CD14-positive monocyte (primary cell): ENCODE measurements at regions not wholly inside any gene's neighbourhood (a gene's known extent, or its start where the extent isn't known, plus 50 kb on each side); places are given as distances from the start of the nearest gene placed in this dataset.

Experiments used
- DNase-seq, 3 donors: peaks; one replicate each; pipeline ENCODE4 v3.0.0-alpha.2; 2011 to 2022
- H2AFZ ChIP-seq: 2 replicates; pipeline ENCODE4 v1.6.0; 2012; ENCODE audit warnings: mild to moderate bottlenecking, low read depth, low read length, inconsistent platforms; ENCODE audit not compliant: insufficient read depth, poor library complexity, severe bottlenecking
- H3K27ac ChIP-seq, 2 donors: 1 replicate in 1 of 2; 2 replicates in 1 of 2; pipeline ENCODE4 v1.5.1; 2012 to 2013; ENCODE audit warnings: low read length in 2 of 2, control low read depth in 1 of 2, inconsistent platforms in 1 of 2, low read depth in 1 of 2, mild to moderate bottlenecking in 1 of 2
- H3K27me3 ChIP-seq, 2 donors: one replicate each; pipeline versions ENCODE4 v1.6.0 to v1.6.1; 2011 to 2013; ENCODE audit warnings: low read length in 2 of 2; ENCODE audit not compliant: control insufficient read depth in 2 of 2, insufficient read depth in 2 of 2
- H3K36me3 ChIP-seq, 2 donors: replicated peaks in 1 of 2; 1 replicate in 1 of 2; 2 replicates in 1 of 2; pipeline versions ENCODE4 v1.5.1 to v1.6.1; 2012 to 2013; ENCODE audit warnings: low read length in 2 of 2, control low read depth in 1 of 2, inconsistent platforms in 1 of 2, mild to moderate bottlenecking in 1 of 2; ENCODE audit not compliant: insufficient read depth in 2 of 2, control insufficient read depth in 1 of 2
- H3K4me1 ChIP-seq, 2 donors: 1 replicate in 1 of 2; 2 replicates in 1 of 2; pipeline versions ENCODE4 v1.5.1 to v1.6.1; 2012 to 2013; ENCODE audit warnings: low read length in 2 of 2, control low read depth in 1 of 2, inconsistent platforms in 1 of 2, mild to moderate bottlenecking in 1 of 2, moderate library complexity in 1 of 2; ENCODE audit not compliant: insufficient read depth in 2 of 2, control insufficient read depth in 1 of 2
- H3K4me2 ChIP-seq: replicated peaks from 2 replicates; pipeline ENCODE3; 2012; ENCODE audit warnings: low read length, moderate library complexity, mild to moderate bottlenecking; ENCODE audit not compliant: poor library complexity, severe bottlenecking; ENCODE audit errors: extremely low read depth
- H3K4me3 ChIP-seq, 3 experiments: fragments of 200-600 bp in 1 of 3; sonication (generic) in 1 of 3; replicated peaks in 1 of 3; 1 replicate in 2 of 3; 2 replicates in 1 of 3; pipeline ENCODE4 v1.5.1; 2011 to 2013; ENCODE audit warnings: low read length in 3 of 3, mild to moderate bottlenecking in 3 of 3, control low read depth in 2 of 3, low read depth in 2 of 3, inconsistent platforms in 1 of 3, moderate library complexity in 1 of 3
- H3K79me2 ChIP-seq: 2 replicates; pipeline ENCODE4 v1.6.0; 2012; ENCODE audit warnings: mild to moderate bottlenecking, control low read depth, inconsistent platforms, low read length, moderate library complexity; ENCODE audit not compliant: insufficient read depth
- H3K9ac ChIP-seq: 2 replicates; pipeline ENCODE4 v1.6.0; 2017; ENCODE audit warnings: low read length, mild to moderate bottlenecking; ENCODE audit not compliant: insufficient read depth, poor library complexity, severe bottlenecking
- H3K9me3 ChIP-seq, 2 donors: replicated peaks in 1 of 2; 1 replicate in 1 of 2; 2 replicates in 1 of 2; pipeline versions ENCODE4 v1.5.1 to v1.6.1; 2012 to 2013; ENCODE audit warnings: low read length in 2 of 2, control low read depth in 1 of 2; ENCODE audit not compliant: control insufficient read depth in 1 of 2, insufficient read depth in 1 of 2
- H4K20me1 ChIP-seq: 2 replicates; pipeline ENCODE4 v1.6.0; 2012; ENCODE audit warnings: mild to moderate bottlenecking, low read length, control low read depth, moderate library complexity; ENCODE audit not compliant: insufficient read depth
- H3K27ac Mint-ChIP-seq, 7 donors: one replicate each; pipeline ENCODE4 v1.8.0; 2020; ENCODE audit warnings: mild to moderate bottlenecking in 7 of 7, mixed read lengths in 7 of 7, moderate library complexity in 6 of 7, inconsistent platforms in 2 of 7
- H3K27me3 Mint-ChIP-seq, 3 donors: one replicate each; pipeline ENCODE4 v1.8.0; 2021 to 2022; ENCODE audit warnings: low read depth in 3 of 3, mild to moderate bottlenecking in 3 of 3, mixed read lengths in 3 of 3, moderate library complexity in 3 of 3, inconsistent platforms in 1 of 3
- H3K36me3 Mint-ChIP-seq, 2 donors: one replicate each; pipeline ENCODE4 v1.8.0; 2020; ENCODE audit warnings: mixed read lengths in 2 of 2, inconsistent platforms in 1 of 2, mild to moderate bottlenecking in 1 of 2
- H3K4me1 Mint-ChIP-seq: one replicate; pipeline ENCODE4 v1.8.0; 2020; ENCODE audit warnings: mild to moderate bottlenecking, mixed read lengths
- H3K4me3 Mint-ChIP-seq, 2 donors: one replicate each; pipeline ENCODE4 v1.8.0; 2020; ENCODE audit warnings: mild to moderate bottlenecking in 2 of 2, mixed read lengths in 2 of 2, moderate library complexity in 1 of 2
- H3K9me3 Mint-ChIP-seq, 7 donors: one replicate each; pipeline ENCODE4 v1.8.0; 2020 to 2022; ENCODE audit warnings: mixed read lengths in 7 of 7, mild to moderate bottlenecking in 6 of 7, moderate library complexity in 6 of 7, inconsistent platforms in 2 of 7
- CTCF ChIP-seq: fragments of 200-600 bp; IDR thresholded peaks from one replicate; pipeline ENCODE4 v1.8.0; 2022; ENCODE audit warnings: antibody characterized with exemption, mild to moderate bottlenecking
- WGBS: methylation state at CpG from one replicate; pipeline ENCODE4 v1.1.5; 2013; ENCODE audit warnings: missing lambda C conversion rate; ENCODE audit not compliant: insufficient coverage; 5-methylcytosine and 5-hydroxymethylcytosine counted together
- intact Hi-C, 2 donors: fragments of 100-400 bp; cut with micrococcal nuclease; formaldehyde crosslinking; loops; one replicate each; pipeline versions ENCODE4 v1.15.0 to v1.15.1; 2023

- intact Hi-C loops = no loop called here
- Mint-ChIP-seq H3K36me3 (no peaks in the 10 kb centered on the region), H3K4me1 (no peaks in the 10 kb centered on the region), H3K27ac (no peak overlapping the region), H3K4me3 (no peak overlapping the region), H3K27me3 (peaks cover 0 to 1% (median 0%) of the 10 kb centered on the region in 3 donors), H3K9me3 (peaks cover 4 to 16% (median 8%) of the 10 kb centered on the region in 7 donors)
- H3K27ac ChIP-seq = no peak overlapping the region
- no peak overlapping the region for H2AFZ ChIP-seq
- DNase-seq = no peak
- H3K79me2 ChIP-seq = no peaks in the 10 kb centered on the region
- H4K20me1 ChIP-seq = no peaks in the 10 kb centered on the region
- H3K36me3 ChIP-seq = no peaks in the 10 kb centered on the region
- TF ChIP-seq CTCF = no peak
- H3K27me3 ChIP-seq = no peaks in the 10 kb centered on the region
- no CpG with 5 or more reads among the region's 11 CpGs for WGBS
- no peak overlapping the region for H3K4me3 ChIP-seq
- H3K9me3 ChIP-seq = peaks cover 8 to 11% of the 10 kb centered on the region in 2 donors
- H3K9ac ChIP-seq = no peak overlapping the region
- no peaks in the 10 kb centered on the region for H3K4me1 ChIP-seq
- H3K4me2 ChIP-seq = no peak overlapping the region
Measured at GRCh38 chr4:58435871-58436270, 1325.7 kb upstream of the IGFBP7 start.

- no peaks in the 10 kb centered on the region for H3K36me3 Mint-ChIP-seq
- Histone ChIP-seq H3K36me3 (no peaks in the 10 kb centered on the region), H3K79me2 (no peaks in the 10 kb centered on the region), H3K4me3 (no peak overlapping the region), H3K4me2 (no peak overlapping the region), H3K27me3 (no peaks in the 10 kb centered on the region), H2AFZ (no peak overlapping the region), H4K20me1 (no peaks in the 10 kb centered on the region), H3K9ac (no peak overlapping the region), H3K27ac (no peak overlapping the region), H3K9me3 (no peaks in the 10 kb centered on the region), H3K4me1 (no peaks in the 10 kb centered on the region)
- WGBS = no CpG with 5 or more reads among the region's 1 CpG
- peaks cover 0 to 8% (median 2%) of the 10 kb centered on the region in 7 donors for H3K9me3 Mint-ChIP-seq
- H3K27ac Mint-ChIP-seq = no peak overlapping the region
- DNase-seq = no peak
- TF ChIP-seq CTCF = no peak
- H3K4me3 Mint-ChIP-seq = no peak overlapping the region
- no peaks in the 10 kb centered on the region for H3K27me3 Mint-ChIP-seq
- H3K4me1 Mint-ChIP-seq = no peaks in the 10 kb centered on the region
- intact Hi-C loops = no loop called here
Measured at GRCh38 chr4:58413849-58414248, 1303.7 kb upstream of the IGFBP7 start.
